NCI-H82 (cell line): ENCODE measurements at regions not wholly inside any gene's neighbourhood (a gene's known extent, or its start where the extent isn't known, plus 50 kb on each side); places are given as distances from the start of the nearest gene placed in this dataset.
"Not testable (repeated sequence)": the region's sequence is repeated elsewhere in the genome, so short reads cannot be mapped to it uniquely, and the experiment has no call there.

Experiments
- DNase-seq: peaks from one replicate; lab custom pipeline; 2025; lab: John Stamatoyannopoulos, UW

GRCh38 chr1:8169364-8170058 is 143.4 kb upstream of the ERRFI1 start:
- peak; percentile 87 for DNase-seq

DNA sequence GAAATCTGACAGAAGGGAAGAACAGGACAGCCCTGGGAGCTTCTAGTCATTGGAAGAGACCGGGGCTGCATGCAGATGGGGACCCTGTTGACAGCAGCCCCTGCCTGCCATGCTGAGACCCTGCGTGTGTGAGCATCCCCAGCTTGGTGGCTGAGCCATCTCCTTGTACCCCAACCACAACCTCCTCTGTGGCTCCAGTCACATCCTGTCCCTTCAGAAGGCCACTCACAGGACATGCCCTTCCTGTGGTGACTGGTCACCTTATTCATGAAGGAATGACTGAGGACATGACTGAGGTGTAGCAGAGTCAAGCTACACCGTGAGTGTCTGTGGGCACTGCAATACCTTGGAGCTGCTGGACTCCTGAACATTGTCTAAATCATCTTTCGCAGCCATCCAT is 141.8 kb upstream of the ERRFI1 start:
- no peak for DNase-seq

- DNase-seq = no peak
Observed at GRCh38 chr1:8166406-8166805, 140.3 kb upstream of the ERRFI1 start.

- DNase-seq = peak; percentile 7
Observed at GRCh38 chr1:8165595-8166360, 139.7 kb upstream of the ERRFI1 start.

DNA sequence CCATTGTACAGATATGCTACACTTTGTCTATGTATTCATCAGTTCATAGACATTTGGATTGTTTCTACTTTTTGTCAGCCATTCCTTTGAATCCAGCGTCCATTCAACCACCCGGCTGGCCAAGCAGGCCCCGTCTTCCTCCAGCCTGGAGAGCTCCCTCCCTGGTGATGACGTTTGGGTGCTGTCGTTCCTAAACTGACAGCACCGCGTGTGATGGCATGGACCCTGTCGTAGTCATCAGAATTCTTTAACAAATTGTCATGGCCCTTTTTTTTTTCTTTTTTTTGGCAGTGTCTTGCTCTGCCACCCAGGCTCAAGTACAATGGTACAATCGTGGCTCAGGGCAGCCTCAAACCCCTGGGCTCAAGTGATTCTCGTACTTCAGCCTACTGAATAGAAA is 138.6 kb upstream of the ERRFI1 start:
- DNase-seq = no peak

- DNase-seq = no peak
Observed at GRCh38 chr1:8163039-8163438, 136.9 kb upstream of the ERRFI1 start.

DNA sequence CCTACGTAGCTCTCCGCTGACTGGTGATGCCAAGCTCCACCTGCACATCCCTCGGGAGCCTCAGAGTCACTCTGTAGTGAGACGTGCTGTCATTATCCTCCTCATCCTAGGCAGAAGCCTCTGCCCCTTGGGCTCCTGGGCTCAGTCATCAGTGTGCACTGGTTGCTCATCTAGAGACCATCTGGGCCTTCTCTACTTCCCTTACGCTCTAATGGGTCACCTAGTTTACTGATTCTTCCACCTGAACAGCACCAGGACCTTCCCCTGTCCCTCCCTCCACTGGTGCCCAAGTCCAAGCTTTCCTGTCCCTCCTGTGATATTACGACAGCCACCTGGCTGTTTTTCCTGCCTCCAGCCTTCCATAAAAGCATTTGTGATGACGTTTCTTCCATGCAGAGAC is 136.1 kb upstream of the ERRFI1 start:
- DNase-seq = no peak

GRCh38 chr1:8161546-8162105 is 135.5 kb upstream of the ERRFI1 start:
- no peak for DNase-seq

DNA sequence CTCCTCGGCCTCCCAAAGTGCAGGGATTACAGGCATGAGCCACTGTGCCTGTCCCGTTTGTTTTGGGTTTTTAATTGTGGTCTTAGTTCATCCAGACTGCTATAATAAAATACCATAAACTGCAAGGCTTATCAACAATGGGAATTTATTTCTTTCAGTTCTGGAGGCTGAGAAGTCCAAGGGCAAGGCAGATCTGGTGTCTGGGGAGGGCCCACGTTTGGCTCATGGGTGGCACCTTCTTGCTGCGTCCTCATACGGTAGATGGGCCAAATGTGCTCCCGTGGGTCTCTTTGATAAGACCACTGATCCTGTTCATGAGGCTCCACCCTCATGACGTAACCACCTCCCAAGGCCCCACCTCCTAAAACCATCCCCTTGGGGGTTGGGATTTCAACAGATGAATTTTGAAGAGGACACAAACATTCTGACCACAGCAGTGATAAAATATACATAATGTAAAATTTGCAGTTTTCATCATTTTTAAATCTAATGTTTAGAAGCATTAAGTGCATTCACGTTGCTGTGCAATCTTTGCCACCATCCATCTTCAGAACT is 133.4 kb upstream of the ERRFI1 start:
- DNase-seq = no peak

DNA sequence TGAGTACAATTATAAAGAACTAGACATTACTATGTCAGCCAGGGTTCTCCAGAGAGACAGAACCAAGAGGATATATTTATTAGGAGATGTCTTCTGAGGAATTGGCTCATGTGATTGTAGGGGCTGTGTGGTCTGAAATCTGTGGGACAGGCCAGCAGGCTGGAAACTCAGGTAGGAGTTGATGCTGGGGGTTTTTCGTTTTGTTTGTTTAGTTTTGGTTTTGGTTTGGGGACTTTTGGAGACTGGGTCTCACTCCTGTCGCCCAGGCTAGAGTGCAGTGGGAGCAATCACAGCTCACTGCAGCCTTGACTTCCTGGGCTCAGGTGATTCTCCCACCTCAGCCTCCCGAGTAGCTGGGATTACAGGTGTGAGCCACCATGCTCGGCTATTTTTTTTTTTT is 132.9 kb upstream of the ERRFI1 start:
- DNase-seq = no peak

DNA sequence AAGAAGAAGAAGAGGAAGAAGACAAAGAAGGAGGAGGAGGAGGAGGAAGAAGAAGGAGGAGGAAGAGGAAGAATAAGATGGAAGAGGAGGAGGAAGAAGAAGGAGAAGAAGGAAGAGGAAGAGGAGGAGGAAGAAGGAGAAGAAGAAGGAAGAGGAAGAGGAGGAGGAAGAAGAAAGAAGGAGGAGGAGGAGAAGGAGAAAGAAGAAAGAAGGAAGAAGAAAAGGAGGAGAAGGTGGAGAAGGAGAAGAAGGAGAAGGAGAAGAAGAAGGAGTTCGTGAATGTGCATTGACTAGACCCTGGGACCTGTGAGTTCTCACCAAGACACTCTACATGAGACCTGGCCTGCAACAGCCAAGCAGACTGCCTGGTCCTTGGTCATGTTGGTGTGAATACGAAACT is 131.7 kb upstream of the ERRFI1 start:
- no peak for DNase-seq

GRCh38 chr1:8155528-8156186 is 129.5 kb upstream of the ERRFI1 start:
- no peak for DNase-seq

- peak; percentile 21 for DNase-seq
Observed at GRCh38 chr1:8154621-8155052, 128.5 kb upstream of the ERRFI1 start.

GRCh38 chr1:8153961-8154360 is 127.9 kb upstream of the ERRFI1 start:
- DNase-seq = no peak

DNA sequence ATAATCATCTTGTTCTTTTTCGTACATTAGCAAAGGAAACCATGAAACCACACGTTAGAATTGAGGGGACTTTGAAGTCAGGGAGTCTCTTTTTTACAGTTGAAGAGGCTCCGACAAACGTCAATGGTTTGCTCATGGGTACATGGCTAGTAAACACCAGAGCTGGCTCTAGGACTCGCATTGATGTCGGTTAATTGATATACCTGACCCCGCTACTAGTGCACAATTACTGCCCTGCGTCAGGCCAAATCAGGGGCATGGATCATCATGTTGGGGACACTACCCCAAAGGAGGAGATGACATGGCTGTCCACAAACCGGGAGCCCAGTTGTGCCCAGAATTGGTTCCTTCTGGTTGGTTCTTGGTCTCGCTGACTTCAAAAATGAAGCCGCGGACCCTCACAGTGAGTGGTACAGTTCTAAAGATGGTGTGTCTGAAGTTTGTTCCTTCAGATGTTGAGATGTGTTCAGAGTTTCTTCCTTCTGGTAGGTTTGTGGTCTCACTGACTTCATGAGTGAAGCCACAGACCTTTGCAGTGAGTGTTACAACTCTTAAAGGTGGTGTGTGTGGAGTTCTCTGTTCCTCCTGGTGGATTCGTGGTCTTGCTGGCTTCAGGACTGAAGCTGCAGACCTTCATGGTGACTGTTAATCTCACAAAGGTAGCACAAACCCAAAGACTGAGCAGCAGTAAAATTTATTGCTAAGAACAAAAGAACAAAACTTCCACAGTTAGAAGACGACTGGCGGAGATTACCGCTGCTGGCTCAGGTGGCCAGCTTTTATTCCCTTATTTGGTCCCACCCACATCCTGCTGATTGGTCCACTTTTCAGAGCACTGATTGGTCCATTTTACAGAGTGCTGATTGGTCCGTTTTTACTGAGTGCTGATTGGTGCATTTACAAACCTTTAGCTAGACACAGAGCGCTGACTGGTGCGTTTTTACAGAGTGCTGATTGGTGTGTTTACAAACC is 126.9 kb upstream of the ERRFI1 start:
- no peak for DNase-seq

- no peak for DNase-seq
Observed at GRCh38 chr1:8151647-8152046, 125.5 kb upstream of the ERRFI1 start.

- not testable (repeated sequence) for DNase-seq
Observed at GRCh38 chr1:8149756-8150155, 123.6 kb upstream of the ERRFI1 start.

DNA sequence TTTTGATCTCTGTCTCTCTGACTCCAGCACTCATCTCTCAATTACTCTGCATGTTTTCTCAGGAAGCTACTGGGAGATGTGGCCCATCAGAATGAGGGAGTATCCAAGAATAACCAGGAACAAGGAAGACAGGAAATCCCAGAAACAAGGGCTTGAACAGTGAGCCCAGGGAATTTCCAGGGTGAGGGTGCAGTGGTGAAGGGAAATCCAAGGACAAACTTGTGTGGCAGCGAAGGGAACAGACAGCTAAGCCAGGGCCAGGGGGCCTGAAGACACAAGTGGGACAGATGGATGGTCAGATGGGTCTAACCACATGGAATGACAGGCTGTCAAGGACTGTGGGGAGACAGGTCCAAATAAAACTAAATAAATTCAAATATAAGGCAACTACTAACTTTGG is 121.8 kb upstream of the ERRFI1 start:
- no peak for DNase-seq

- DNase-seq = no peak
Observed at GRCh38 chr1:8146257-8146855, 120.2 kb upstream of the ERRFI1 start.

DNA sequence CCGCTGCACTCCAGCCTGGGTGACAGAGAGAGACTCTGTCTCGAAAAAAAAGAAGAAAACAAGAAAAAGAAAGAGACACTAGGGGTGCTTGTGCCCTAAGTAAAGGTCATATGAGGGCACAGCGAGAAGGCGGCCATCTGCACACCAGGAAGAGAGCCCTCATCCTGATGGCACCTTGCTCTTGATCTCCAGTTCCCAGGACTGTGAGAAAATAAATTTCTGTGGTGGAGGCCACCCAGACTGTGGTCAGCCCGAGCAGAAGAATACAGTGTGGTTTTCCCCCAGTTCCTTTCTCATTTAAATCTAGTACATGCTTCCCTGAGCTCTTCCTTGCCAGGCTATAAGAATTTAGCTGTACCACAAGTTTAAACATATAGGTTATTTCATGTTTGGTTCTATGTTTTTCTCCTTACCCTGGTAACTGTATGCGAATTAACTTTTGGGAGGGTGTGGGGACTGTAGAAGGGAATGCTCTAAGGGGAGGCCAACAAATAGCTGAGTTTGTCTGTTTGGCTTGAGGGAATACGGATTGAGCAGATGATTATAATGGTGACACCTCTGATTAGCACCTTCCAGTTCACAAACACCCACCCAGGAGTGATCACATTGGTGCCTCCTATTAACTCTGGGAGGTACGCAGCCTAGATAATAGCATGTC is 119.6 kb upstream of the ERRFI1 start:
- DNase-seq = no peak
